ENCODE measurements at regions not wholly inside any gene's neighbourhood (a gene's known extent, or its start where the extent isn't known, plus 50 kb on each side); places are given as distances from the start of the nearest gene placed in this dataset.

GRCh38 chr10:8510471-8510870 is 456.0 kb downstream of the GATA3 start:
- TF ChIP-seq CTCF (conservative IDR thresholded peaks at IDR 0.05 in 1 of 2, IDR thresholded peaks at IDR 0.05 in 1 of 2; ENCODE audit: extremely low read depth in 1 of 2, insufficient read depth in 1 of 2, low read depth in 1 of 2, low read length in 2 of 2) (no peak), EZH2 (IDR thresholded peaks at IDR 0.05; ENCODE audit: borderline replicate concordance, low read length) (no peak)

Data from mammary epithelial cell (primary cell).